ENCODE measurements at regions not wholly inside any gene's neighbourhood (a gene's known extent, or its start where the extent isn't known, plus 50 kb on each side); places are given as distances from the start of the nearest gene placed in this dataset.

GRCh38 chr1:232519186-232519585, 110.7 kb downstream of the SIPA1L2 start (continued):
- no peak for TF ChIP-seq MAFK (IDR thresholded peaks at IDR 0.05; ENCODE audit: low read depth, low read length)
- no peak for TF ChIP-seq POLR2A (IDR thresholded peaks at IDR 0.05; ENCODE audit: control extremely low read depth in 1 of 2, low read depth in 2 of 2, low read length in 2 of 2)
- TF ChIP-seq YY1 (IDR thresholded peaks at IDR 0.05; ENCODE audit: low read depth, low read length) = no peak
- no peak for TF ChIP-seq RAD21 (IDR thresholded peaks at IDR 0.05 in 1 of 2, conservative IDR thresholded peaks at IDR 0.05 in 1 of 2; ENCODE audit: low read depth in 2 of 2, low read length in 2 of 2)
- no peak for TF ChIP-seq SIN3A (conservative IDR thresholded peaks at IDR 0.05 in 1 of 2, IDR thresholded peaks at IDR 0.05 in 1 of 2; ENCODE audit: low read depth in 1 of 2, low read length in 2 of 2)
- TF ChIP-seq E2F6 (IDR thresholded peaks at IDR 0.05) = no peak
- TF ChIP-seq KDM4A (IDR thresholded peaks at IDR 0.05; ENCODE audit: low read depth, low read length, severe bottlenecking) = no peak

Measured in H1 (cell line).